ENCODE measurements at regions not wholly inside any gene's neighbourhood (a gene's known extent, or its start where the extent isn't known, plus 50 kb on each side); places are given as distances from the start of the nearest gene placed in this dataset.
"Not testable (repeated sequence)": the region's sequence is repeated elsewhere in the genome, so short reads cannot be mapped to it uniquely, and the experiment has no call there.

DNA sequence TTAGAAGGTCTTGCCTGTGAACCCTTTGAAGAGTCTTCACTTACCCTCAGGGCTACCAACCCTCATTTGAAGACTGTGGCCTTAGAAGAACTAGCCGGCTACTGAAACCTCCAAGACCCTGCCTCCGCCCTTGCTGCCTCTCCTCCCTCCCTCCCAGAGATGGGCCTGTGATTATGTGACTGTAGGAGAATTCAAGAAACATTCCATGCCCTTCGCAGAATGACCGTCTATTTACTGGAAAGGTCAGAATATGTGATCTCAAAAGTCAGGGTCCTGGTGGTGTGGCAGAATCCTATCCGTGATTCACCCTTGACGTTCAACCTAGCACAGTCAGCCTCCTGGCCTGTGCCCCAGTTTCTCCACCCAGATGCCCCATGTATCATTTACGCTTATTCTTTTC is 109.6 kb downstream of the CTNND1 start:
- DNase-seq (ENCODE audit: low read depth) = no peak

- DNase-seq (ENCODE audit: low read depth) = peak; percentile 7
Measured at GRCh38 chr11:57873196-57873911, 111.8 kb downstream of the CTNND1 start.

GRCh38 chr11:57874981-57875380 is 113.4 kb downstream of the CTNND1 start:
- no peak for DNase-seq (ENCODE audit: low read depth)

DNA sequence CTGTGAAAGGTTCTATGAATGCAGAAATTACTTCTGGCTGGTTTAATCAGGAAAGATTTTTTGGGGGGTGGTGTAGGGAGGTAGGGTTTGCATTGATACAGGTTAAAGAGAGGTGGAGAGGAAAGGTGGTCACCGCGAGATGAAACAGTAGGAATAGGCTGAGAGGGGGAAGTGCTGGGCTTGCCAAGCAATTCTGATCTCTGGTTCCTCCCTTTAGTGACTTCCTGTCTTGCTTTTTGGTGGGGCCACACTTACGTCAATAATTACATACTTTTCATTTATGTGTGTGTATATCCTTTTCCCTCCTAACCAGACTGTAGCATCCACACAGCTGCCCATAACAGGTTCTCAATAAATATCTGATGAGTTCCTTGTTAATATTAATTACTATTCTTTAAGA is 120.0 kb downstream of the CTNND1 start:
- no peak for DNase-seq (ENCODE audit: low read depth)

DNA sequence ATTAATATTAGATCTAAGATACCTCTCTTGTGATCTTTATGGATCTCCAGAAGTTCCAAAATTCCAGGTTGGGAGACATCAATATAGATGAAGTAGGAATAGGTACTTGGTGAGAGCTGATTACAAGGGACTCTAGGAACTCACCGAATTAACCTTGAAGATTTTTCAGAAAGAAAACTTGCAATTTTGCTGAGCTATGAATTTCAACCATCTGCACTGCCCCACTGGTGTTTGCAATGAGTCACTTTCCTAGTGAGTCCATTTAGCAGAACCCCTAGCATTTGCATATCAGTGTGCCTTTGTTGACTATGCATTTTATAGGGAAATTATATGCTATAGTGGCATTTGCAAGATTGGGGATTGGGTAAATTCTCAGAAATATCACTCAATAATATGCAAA is 122.0 kb downstream of the CTNND1 start:
- DNase-seq (ENCODE audit: low read depth) = no peak

DNA sequence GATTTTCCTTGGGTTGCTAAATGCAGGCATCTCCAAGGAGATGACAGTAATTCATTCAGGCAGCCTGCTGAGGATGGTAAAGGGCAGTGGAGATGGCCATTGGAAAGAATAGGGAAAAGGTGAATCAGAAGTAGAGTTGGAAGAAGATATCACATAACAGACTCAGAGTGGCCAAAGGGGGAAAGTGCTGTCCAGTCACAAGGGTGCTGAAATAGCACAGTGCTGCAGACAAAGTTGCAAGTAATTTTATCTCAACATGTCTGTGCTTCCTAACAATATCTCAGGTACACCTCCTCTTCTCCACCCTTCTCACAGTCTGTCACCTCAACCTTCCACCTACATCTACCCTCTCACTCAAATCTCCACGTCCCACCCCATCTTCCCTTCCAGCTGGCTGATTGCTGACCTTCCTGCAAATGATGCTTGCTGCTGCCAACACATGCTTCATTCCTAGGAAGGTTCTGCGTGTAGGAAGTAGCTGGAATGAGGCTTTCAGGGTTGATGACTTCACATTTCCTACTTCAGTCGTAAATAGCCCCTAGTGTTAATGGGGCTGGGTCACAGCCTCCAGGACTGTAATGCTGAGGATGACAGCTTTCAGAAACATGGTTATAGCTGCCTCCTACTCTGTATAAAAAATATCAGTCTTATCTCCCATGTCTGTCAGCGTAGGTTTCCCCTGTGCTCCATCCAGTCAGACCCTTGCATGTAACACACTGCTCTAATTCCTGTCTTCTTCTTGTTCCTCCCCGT is 123.9 kb downstream of the CTNND1 start:
- peak; percentile 30 for DNase-seq (ENCODE audit: low read depth)

GRCh38 chr11:57888386-57888785 is 126.8 kb downstream of the CTNND1 start:
- DNase-seq (ENCODE audit: low read depth) = no peak

GRCh38 chr11:57890521-57890920 is 128.9 kb downstream of the CTNND1 start:
- no peak for DNase-seq (ENCODE audit: low read depth)

- DNase-seq (ENCODE audit: low read depth) = not testable (repeated sequence)
Measured at GRCh38 chr11:57893200-57893599, 130.5 kb upstream of the OR9Q1 start.

DNA sequence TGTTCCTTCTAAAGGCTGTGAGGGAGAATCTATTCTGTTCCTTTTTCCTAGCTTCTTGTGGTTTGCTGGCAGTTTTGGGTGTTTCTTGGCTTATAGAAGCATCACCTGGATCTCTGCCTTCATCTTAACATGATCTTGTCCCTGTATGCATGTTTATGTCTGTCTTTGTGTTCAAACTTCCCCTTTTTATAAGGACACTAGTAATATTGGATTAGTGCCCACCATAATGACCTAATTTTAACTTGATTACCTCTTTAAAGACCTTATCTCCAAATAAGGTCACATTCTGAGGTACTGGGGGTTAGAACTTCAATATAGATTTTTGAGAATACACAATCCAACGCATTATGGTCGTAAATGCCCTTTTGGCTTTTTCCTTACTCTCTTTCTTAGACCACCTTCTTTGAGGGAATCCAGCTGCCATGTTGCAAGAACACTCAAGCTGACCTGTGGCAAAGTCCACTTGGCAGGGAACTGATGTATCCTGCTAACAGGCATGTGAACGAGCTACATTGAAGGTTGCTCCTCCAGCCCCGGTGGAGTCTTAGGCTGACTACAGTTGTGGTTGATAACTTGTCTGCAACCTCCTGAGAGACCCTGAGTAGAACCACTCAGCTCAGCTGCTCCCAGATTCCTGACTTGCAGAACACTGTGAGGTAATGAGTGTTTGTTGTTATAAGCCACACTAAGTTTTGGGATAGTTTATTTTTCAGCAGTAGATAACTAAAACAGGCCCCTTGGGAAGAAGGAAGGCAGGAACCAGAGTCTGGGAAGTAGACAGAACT is 127.1 kb upstream of the OR9Q1 start:
- no peak for DNase-seq (ENCODE audit: low read depth)

DNA sequence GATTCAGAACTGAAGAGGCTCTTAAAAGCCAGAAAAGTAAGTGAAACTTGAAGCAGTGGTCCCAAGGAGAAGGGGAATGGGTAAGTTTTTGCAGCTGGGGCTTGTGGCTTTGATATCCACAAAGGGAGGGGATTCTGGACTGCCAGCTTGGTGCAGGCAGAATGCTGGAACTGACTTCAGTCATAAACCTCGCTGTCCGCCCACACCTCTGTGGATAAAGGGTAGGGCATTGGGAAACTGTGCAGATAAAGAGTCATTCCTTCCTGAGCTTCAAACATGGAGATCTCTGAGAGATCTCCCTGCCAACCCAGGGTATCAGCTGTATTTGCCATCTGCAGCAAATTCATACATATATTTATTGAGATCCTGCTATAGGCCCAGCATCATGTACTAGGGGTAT is 124.3 kb upstream of the OR9Q1 start:
- DNase-seq (ENCODE audit: low read depth) = no peak

- no peak for DNase-seq (ENCODE audit: low read depth)
Measured at GRCh38 chr11:57900320-57900719, 123.4 kb upstream of the OR9Q1 start.

DNA sequence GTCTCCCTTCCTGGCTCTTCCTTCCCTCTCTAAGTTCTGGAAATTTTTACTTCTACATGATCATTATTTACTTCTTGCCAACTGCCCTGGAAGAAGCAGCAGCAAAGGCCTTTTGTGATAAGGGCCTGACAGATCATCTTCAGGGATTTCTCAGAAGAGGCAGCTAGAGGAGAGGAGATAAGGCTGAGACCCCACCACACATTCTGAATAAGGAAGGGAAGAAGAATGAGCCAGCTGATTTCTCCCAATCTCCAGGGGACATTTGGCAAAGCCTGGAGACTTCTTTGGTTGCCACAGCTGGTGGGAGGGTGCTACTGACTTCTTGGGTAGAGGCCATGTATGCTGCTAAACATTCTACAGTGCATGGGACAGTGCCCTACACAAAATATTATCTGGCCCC is 122.4 kb upstream of the OR9Q1 start:
- DNase-seq (ENCODE audit: low read depth) = no peak

GRCh38 chr11:57901756-57902155 is 121.9 kb upstream of the OR9Q1 start:
- DNase-seq (ENCODE audit: low read depth) = no peak

DNA sequence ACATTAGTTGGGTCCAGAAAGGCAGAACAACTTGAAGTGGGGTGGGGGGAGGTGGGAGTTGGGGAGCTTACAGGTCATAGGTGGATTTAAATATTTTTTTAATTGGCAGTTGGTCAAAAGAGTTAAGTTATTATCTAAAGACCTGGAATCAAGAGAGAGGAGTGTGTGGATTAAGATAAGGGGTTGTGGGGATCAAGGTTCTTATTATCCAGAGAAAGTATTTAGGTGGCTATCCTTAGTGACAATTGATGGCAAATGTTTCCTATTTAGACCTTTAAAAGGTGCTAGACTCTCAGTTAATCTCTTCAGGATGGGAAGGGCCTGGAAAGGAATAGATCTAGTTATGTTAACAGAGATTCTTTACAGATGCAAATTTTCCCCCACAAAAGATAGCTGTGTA is 120.7 kb upstream of the OR9Q1 start:
- DNase-seq (ENCODE audit: low read depth) = no peak

- peak; percentile 2 for DNase-seq (ENCODE audit: low read depth)
Measured at GRCh38 chr11:57903441-57904123, 120.1 kb upstream of the OR9Q1 start.

GRCh38 chr11:57904376-57904775 is 119.3 kb upstream of the OR9Q1 start:
- DNase-seq (ENCODE audit: low read depth) = no peak

DNA sequence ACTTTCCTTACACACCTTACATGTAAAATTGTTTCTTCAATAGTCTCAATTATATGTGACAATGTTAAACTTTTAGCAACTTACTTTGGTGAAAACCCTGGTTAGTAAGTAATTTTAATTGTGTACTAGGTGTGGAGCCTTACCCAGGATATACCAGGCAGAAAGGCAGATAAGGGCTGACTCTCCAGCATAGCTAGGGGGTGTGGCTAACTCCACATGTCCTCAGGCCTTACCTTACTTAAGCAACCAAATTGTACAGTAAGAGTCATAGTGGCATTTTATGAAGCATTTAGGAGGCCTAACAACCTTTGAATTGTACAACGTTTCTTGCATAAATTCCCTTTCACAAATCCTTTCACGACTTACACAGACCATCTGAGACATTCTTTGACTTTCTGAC is 118.2 kb upstream of the OR9Q1 start:
- no peak for DNase-seq (ENCODE audit: low read depth)

GRCh38 chr11:57908399-57908798 is 115.3 kb upstream of the OR9Q1 start:
- DNase-seq (ENCODE audit: low read depth) = not testable (repeated sequence)

GRCh38 chr11:57911522-57911921 is 112.2 kb upstream of the OR9Q1 start:
- DNase-seq (ENCODE audit: low read depth) = not testable (repeated sequence)

DNA sequence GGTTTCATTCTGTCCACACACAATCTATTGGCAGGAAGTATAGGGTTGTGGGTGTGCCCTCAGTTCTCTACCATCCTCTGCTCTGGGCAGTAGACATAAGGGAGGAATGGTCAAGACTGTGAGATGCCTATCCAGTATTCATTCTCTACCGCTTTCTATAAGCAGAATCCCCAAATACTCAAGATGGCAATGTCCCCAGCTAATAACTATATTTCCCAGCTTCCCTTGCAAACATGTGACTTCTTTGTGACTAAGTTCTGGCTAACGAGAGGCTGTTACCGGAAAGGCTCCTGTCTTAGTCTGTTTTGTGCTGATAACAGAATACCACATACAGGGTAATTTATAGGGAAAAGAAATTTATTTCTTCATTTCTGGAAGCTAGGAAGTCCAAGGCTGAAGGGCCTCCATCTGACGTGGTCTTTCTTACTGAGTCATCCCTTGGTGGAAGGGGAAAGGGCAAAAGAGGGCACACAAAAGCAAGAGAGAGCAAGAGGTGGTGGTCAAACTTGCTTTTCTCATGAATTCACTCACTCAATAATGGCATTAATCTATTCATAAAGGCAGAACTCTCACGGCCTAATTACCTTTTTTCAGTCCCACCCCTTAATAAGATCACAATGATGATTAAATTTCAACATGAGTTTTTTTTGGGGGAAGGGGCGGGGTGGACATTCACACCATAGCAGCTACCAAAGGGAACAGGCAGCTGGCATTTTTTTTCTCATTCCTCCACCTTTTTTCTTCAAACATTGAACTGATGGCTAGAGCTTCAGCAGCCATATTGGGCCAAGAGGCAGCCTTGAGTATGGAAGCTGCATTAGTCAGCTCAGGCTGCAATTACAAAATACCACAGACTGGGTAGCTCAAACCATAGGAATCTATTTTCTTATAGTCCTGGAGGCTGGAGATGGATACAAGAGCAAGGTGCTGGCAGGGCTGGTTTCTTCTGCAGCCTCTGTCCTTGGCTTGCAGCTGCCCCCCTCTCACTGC is 109.7 kb upstream of the OR9Q1 start:
- DNase-seq (ENCODE audit: low read depth) = no peak
